HG02610 (cell line): ENCODE measurements at regions not wholly inside any gene's neighbourhood (a gene's known extent, or its start where the extent isn't known, plus 50 kb on each side); places are given as distances from the start of the nearest gene placed in this dataset.

Experiments
- ATAC-seq: cut with Tn5 transposase; IDR thresholded peaks from one replicate; pipeline ENCODE4 v1.9.1; 2021; ENCODE audit warnings: mild to moderate bottlenecking, moderate library complexity; ENCODE audit not compliant: unreplicated experiment

DNA sequence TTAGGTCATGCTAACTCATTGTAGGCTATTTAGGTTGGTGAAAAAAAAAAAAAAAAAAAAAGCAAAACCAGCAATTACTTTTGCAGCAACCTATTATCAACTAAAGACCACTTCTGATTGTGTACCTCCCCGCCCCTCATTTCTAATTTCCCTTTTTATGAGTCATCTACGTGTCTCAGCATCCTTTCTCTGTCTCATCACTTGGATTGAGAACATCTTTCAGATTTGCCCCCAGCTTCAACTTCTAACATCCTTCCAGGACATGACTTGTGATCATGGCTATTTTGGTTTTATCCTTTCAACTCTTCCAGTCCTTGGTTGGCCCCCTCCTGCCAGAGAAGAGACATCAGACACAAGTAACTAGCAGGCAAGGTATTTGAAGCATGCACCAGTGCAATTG, 156.7 kb upstream of the CCN2 start:
- ATAC-seq: no peak

DNA sequence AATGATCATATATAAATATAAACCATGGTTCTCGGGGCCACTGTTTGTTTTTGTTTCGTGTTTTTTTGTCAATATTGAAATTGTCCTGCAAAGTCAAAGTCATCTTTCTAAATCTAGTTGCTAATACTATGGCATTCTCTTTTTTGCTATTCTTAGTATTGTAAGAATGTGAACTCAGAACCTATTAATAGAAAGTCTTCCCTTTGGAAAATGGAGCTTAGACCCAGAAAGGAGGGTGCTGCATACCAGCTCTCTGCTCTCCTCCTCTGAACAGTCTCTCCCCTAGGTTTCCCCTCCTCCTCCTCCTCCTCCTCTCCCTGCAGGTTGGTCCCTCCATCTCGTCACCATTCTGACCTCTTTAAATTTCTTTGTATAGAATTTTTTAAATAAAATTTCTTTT, 150.4 kb upstream of the CCN2 start:
- no peak for ATAC-seq

DNA sequence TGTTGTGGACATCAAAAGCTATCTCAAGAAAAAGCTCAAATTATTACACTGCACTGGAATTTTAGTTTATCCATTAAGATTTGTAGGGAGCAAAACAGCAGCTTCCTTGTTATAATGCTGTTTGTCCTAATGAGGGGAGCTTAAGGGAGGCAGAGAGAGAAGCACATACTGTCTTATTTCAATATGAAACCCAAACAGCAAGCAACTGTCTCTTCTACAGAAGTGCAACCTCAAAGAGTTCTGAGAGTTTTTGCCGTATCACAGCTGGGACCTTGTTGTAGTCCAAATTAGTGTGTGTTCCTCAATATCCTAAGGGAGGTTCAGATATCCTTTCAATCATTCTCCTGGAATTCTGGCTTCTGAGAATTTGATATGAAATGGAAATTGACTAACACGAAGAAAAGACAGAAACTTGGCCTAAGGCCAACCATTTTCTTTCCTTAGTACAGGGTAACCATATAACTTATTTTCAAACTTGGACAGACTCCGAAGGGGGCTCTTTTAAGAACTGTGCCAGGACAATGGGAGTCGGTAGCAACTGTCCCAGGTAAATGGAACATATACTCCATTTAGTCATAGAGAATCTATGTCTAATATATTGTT, 149.3 kb upstream of the CCN2 start:
- no peak for ATAC-seq

DNA sequence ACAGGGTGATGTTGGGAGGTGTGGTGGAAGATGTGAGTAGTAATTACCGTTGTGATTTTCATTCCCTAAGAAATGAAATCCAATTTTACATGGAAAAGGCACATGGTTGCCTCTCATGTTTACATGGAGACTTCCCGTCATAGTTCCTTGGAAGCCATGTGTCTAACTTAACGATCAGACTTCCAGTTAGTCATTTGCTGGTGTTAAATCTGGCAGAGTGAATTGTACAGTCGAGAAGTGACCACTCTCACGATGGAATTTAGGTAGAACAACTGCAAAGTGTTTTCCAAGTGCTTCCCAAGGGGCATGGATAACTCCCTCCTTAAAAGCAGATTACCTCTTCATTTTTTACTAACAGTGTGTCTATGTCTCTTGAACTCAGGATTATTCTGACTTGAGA, 145.8 kb upstream of the CCN2 start:
- no peak for ATAC-seq

DNA sequence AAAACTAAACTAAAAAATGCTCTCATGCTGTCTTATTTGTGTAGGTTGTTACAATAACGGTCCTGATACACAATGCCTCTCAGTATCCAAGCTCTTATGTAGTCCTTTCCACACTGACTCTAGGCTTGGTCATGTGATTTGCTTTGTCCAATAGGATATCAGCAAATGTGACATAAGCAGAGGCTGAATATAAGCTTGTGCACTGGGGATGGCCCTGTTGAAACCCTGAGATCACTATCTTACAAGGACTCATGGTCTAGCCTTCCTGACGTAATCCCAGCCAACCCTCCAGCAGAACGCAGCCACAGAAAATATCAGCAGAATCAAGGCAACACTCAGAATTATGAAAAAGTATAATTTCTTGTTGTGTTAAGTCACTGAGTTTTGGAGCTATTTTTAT, 145.1 kb upstream of the CCN2 start:
- no peak for ATAC-seq

DNA sequence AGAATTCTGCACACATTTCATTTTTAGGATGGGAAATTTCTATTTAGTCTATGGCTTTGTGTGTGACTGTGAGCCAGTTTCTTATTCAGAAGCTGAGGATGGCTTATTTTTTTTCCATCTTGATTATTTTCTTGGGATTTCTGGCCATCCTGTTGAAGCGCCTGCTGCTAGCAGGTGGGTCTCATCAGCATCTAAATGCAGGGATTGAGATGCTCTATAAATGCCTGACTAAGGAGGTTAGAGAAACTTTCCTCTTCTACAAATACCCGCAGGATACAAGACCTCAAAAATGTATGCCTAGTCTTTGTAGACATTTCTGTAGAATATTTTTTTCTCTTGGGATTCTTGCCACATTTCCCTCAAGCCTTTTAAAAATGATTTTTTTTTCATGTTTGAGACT, 138.0 kb upstream of the CCN2 start:
- no peak for ATAC-seq

DNA sequence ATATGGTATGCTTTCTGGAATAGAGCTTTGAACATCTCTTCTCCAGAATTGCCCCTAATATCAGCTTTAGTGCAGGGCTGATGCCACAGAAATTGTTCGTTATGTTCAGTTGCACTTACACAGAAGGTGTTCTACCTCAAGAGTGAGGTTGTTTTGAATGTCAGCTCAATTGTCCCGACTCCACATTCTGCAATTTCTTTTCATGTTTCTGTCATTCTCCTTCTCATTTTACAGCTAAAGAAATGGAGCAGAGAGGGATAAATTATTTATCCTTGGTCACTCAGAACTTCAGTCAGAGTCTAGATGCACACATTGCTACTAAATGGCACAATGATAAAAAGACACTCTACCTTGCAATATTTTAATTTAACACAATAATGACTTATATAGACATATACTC, 137.0 kb upstream of the CCN2 start:
- no peak for ATAC-seq

DNA sequence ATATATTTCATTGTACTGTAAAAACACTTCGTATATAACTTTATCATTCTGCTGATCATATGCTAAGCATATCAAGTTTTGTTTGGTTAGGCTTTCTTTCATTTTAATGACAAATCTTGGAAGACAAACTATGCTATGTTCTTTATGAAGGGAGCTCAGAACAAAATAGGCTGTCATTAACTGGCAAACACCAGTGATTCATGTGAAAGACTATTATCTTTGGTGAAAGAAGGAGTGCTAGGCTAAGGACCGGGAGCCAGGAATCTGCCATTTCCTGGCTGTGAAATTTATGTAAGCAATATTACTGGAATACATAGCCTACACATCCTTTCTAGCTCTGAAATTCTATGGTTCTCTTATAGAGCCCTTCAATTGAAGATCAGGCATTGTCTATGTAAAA, 136.2 kb upstream of the CCN2 start:
- no peak for ATAC-seq

DNA sequence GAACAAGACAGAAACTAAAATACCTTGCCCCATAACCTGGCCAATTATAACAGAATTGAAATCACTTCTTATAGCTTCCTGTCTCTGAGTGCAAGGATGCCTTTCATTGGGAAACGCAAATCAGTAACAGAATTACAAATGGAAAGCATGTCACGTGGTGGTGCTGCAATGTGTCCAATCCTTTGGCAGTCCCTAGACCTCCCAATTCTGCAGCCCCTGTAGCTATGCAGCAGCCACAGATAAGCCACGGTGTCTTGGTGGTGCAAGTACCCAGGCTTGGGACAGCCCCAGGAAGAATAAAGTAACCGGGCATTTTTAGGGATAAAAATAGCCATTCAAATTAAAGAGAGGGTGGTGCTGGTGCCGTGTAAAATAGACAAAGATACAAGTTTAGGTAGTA, 134.6 kb upstream of the CCN2 start:
- no peak for ATAC-seq

DNA sequence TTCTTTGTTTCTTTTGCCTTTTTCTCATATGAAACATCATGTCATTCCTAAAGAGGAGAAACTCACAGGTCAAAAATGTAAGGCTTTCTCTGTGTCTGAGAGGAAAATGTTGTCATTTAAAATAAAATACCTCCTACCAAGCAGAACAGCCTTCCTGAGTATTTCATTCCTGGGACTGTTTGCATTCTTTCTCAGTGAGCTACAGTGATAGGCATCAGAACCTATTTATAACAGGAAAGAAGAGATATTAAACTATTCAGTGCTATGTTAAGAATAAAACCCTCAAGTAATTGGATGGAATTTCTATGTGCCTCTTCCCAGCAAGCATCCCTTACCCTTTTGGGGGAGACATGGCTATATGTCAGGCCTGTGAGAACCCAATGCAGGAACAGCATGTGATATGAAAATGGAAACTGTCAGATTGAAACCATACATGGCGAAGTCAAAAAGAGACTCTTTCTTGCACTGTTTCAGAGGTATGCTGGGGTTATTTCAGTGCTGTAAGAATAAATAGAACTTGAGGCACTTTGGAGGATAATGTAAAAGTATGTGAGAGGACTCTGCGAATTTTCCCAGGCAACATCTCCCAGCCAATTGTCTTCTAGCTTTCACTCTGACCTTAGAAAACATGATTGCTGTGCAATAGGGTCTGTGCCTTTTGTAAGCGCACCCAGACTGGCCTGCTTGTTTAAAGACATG, 133.8 kb upstream of the CCN2 start:
- ATAC-seq: peak; percentile 97

DNA sequence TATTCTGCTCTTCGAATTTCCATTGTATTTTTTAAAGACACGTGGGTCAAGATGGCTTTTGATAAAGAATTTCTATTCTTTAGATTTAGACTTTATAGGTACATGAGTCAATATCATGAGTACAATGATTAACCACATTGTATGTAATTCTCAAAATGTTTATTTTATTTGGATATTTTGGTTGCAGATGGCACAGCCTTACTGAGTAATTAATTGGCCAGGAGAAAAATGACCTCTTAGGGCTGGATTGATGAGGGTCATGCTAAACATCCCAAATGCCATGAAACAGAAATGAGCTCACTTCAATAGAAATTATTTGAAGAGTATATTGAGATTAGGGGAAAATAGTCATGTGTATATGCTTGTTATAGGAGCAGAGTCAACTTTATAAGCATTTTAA, 131.2 kb upstream of the CCN2 start:
- no peak for ATAC-seq

DNA sequence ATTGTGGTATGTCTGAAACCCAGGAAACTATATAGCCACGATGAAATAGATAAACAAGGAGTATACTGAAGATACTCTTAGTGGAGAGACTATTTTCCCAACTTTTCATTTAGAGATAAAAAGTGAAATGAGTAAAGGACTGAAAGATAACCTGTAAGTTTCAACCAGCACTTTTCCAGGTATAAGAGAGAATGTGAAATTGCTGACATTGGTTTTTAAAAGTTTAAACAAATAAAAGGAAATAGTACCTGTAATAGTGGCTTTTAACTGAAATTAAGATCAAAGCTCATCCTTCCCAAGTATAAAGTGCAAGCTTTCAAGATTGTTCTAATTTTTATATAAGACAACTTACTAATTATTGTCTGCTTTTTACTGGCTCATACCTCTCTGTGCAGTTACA, 130.2 kb upstream of the CCN2 start:
- no peak for ATAC-seq

DNA sequence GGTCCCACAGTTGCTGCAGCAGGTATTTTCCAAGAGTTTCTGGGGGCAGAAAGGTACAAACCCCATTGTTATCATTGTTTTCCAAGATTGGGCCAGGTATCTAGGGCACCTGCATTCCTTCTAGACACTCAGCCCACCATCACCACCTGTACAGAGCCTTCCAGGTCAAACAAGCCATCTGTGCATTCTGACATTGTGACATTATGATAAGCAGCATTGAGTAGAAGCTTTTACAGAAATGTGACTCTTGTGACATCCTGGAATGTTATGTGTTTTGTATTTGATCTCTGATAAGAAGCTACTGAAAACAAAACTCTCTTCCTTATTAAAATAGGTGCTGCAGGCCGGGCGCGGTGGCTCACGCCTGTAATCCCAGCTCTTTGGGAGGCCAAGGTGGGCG, 128.1 kb upstream of the CCN2 start:
- ATAC-seq: no peak

DNA sequence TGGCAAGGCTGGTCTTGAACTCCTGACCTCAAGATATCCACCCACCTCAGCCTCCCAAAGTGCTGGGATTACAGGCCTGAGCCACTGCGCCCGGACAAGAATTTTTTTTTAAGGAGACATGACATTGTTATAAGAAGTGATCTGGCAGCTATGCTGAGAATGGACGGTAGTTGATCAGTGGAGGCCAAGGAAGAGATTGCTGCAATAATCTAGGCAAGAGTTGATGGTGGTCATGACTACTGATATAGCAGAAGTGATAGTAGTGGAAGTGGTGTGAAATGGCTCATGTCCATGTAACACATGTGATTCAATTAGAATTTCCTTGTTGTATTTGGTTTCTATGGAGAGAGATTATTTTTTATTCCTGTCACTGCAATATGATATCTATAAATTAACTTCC, 125.3 kb upstream of the CCN2 start:
- ATAC-seq: no peak

DNA sequence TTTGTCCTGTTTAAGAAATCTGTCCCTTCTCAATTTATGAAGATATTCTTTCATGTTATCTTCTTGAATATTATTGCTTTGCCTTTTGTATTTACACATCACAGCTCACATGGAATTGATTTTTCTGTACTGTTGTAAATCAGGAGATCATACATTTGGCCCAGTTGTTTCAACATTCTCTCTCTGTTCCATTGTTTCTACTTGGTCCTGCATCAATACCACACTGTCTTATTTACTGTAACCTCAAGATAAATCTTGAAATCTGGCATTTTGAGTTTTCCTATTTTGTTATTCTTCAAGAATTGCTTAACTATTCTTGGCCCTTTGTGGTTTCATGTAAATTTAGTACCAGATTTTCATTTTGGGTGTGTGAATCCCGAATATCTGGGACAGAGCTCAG, 121.7 kb upstream of the CCN2 start:
- no peak for ATAC-seq

DNA sequence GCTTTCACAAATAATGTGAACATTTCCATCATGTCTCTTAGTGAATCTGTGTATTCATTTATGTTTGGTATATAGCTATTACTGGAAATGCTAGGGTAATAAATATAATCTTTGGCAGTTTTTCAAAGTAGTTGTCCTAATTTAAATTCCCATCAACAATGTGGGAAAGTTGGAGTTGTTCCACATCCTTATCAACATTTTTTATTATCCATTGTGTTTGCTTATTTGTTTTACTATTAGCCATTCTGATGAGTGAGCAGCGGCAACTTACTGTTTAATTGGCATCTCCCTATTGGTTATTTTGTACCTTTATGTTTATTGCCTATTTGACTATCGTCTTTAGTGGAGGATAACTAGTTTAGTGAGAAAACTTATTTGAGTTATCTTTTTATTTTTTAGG, 121.1 kb upstream of the CCN2 start:
- ATAC-seq: no peak

DNA sequence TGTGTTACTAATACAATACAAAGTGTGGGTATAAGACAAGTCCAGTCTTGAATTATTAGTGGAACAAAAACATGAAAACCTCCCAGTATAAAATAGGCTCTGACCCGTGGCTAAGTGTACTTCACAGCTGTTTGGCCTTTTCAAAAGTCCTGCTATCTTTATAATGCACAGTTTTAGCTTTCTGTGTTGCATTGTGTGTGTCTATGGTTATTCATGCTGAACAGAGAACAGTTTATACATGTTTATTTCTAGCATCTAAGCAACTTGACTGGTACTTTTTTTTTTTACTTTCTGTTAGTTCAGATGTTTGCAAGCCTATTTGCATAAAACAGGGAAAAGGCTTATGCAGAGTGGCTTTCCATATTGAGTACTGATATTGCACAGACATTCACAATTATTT, 119.2 kb upstream of the CCN2 start:
- ATAC-seq: no peak

DNA sequence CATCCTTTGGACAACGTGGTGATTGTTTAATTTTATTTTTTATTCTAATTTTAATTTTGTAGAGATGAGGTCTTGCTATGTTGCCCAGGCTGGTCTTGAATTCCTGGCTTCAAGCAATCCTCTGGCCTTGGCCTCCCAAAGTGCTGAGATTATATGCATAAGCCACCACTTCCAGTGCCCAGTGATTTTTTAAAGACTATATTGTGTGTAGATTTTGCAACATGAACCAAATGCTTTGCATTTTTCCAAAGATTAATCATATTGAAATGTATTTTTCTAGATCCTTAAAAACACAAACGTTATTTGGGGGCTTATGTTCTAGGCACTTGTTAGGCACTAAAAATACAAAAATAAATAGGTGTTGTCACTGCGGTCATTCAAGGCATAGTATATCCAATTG, 117.6 kb upstream of the CCN2 start:
- ATAC-seq: no peak

DNA sequence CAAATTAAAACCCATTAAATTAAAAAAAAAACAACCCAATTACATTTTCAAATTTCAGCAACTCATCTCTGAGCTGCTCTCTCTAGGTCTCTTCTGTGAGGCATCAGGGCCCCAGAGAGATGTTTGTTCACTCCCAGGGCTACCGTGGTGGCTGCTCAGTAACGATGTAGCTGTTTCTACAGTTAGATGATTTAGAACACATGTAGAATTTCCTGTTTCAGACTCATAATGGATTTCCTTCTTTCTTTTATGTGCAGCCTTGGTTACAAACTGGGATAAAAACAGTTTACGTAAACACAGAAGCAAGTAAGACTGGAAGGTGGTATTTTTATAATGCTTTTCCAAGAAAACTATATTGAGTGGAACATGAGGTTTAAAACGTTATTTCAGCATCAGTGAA, 116.1 kb upstream of the CCN2 start:
- ATAC-seq: no peak

DNA sequence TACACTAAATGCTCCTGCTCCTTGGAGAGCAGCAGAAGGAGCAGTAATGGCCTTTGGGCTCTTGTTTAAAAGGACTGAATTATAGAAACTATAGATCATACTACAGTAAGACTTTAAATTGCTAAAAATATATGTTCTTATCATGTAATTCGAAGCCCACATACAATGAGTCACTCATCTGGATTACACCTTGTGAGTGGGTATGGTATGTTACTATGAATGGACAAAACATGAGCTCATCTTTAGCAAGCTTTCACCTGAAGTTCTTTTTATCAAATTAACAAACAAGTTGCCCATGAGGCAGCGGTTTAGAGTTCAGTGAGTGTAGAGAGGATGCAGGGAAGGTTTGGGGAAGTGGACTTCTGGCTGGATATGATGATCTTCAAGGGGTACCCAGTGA, 114.4 kb upstream of the CCN2 start:
- ATAC-seq: no peak

DNA sequence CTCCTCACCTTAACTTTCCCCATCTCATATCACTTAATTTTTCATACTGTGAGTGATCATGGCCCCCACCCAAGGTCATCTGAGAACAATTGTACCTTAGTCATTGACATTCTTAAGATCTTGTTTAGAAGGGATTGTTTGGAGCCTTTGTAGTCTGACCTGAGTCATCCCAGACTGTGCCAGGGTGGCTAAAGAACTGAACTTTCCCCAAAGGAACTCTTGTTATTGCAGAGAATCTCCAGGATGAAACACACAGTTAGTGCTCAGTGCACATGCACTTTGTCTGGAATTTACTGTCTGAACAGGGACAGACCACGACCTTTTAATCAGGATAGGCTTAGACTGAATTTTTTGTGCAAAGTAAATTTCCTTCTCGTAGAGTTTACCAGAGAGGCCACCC, 112.6 kb upstream of the CCN2 start:
- no peak for ATAC-seq

DNA sequence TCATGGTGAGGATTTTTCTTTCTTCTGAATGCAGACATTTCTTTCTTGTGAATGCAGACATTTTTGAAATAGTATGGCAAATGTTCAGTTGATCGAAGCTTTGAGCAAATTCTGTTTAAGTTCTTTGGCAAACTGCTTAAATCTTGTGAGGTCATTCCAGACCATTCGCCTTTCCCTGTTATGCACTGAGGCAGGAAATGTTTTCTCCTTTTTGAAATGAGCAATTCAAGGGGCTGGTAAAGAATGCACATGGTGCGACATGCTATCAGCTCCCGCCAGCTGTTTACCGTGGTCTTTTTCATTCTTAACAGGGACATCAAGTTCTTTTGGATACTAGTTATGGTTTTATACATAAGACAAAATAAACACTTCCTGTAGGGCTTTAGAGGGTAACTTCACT, 112.0 kb upstream of the CCN2 start:
- ATAC-seq: no peak

DNA sequence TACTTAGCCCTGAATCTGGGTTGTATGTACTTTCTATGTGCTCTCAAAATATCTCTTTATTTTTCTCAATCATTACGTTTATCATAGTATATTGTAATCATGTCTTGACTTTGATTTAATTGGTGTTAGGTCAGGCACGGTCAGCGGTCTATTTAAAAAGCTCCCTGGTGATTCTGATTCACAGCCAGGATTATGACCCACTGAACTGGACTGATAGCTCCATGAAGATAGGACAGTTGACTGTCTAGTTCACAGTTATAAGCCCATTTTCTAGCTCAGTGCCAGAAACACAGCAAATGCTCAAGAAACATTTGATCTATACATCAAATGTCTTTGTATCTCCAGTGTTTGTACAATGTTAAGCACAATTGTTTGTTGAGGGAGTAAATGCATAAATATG, 111.5 kb upstream of the CCN2 start:
- ATAC-seq: no peak
